Fibroblast of lung (primary cell): ENCODE measurements at regions not wholly inside any gene's neighbourhood (a gene's known extent, or its start where the extent isn't known, plus 50 kb on each side); places are given as distances from the start of the nearest gene placed in this dataset.

ENCODE experiments used
- EZH2 ChIP-seq: IDR thresholded peaks from 2 replicates; pipeline ENCODE4 v1.5.1; 2012; ENCODE audit warnings: low read length, control low read depth, mild to moderate bottlenecking; ENCODE audit errors: missing control alignments
- TF ChIP-seq, protein P1 (sequence below), 2 donors: IDR thresholded peaks in 1 of 2; conservative IDR thresholded peaks in 1 of 2; 1 replicate in 1 of 2; 2 replicates in 1 of 2; pipeline ENCODE4 v1.5.1; 2011 to 2012; ENCODE audit warnings: low read length in 2 of 2, control low read depth in 1 of 2, inconsistent platforms in 1 of 2, low read depth in 1 of 2, mild to moderate bottlenecking in 1 of 2

DNA sequence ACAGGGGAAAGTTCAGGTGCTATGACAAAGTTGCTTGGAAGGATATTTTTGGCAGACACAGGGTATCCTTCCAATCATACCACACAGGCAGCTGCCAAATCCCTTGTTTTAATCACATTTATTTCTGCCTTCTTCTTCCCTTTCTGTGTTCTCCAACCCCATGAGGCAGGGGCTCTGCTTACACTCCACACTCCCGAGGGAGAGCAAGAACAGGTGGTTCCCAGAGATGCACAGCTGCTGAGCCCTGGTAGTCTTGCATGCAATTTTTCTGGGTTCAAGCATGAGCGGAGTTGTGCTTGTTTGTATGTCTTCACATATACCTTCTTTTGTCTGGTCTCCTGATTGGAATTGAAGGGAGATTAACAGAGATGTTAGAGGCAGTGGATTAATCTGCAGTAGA, 251.7 kb upstream of the ST6GAL2 start:
- TF ChIP-seq, protein P1, sequence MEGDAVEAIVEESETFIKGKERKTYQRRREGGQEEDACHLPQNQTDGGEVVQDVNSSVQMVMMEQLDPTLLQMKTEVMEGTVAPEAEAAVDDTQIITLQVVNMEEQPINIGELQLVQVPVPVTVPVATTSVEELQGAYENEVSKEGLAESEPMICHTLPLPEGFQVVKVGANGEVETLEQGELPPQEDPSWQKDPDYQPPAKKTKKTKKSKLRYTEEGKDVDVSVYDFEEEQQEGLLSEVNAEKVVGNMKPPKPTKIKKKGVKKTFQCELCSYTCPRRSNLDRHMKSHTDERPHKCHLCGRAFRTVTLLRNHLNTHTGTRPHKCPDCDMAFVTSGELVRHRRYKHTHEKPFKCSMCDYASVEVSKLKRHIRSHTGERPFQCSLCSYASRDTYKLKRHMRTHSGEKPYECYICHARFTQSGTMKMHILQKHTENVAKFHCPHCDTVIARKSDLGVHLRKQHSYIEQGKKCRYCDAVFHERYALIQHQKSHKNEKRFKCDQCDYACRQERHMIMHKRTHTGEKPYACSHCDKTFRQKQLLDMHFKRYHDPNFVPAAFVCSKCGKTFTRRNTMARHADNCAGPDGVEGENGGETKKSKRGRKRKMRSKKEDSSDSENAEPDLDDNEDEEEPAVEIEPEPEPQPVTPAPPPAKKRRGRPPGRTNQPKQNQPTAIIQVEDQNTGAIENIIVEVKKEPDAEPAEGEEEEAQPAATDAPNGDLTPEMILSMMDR (conservative IDR thresholded peaks at IDR 0.05 in 1 of 2, IDR thresholded peaks at IDR 0.05 in 1 of 2; ENCODE audit: low read depth in 1 of 2, low read length in 2 of 2): no peak
- no peak for TF ChIP-seq EZH2
